Keratinocyte (primary cell): ENCODE measurements at regions not wholly inside any gene's neighbourhood (a gene's known extent, or its start where the extent isn't known, plus 50 kb on each side); places are given as distances from the start of the nearest gene placed in this dataset.
"Not testable (repeated sequence)": the region's sequence is repeated elsewhere in the genome, so short reads cannot be mapped to it uniquely, and the experiment has no call there.

Experiments used
- DNase-seq: peaks from one replicate; pipeline ENCODE4 v3.0.0-alpha.2; 2011; ENCODE audit warnings: low read depth, missing footprints, low spot score
- FAIRE-seq: peaks from 2 replicates; lab custom pipeline; 2011; peaks lifted over from hg19 to GRCh38; lab: Jason Lieb, UNC
- H2AFZ ChIP-seq: 2 replicates; pipeline ENCODE4 v1.6.0; 2012; ENCODE audit warnings: low read length, control low read depth, inconsistent platforms; ENCODE audit not compliant: control insufficient read depth
- H3K27ac ChIP-seq: 2 replicates; pipeline ENCODE4 v1.5.1; 2011; ENCODE audit warnings: low read length; ENCODE audit not compliant: control insufficient read depth, insufficient read depth
- H3K27me3 ChIP-seq: 3 replicates; pipeline ENCODE4 v1.6.0; 2011; ENCODE audit warnings: low read length; ENCODE audit not compliant: control insufficient read depth, insufficient read depth; ENCODE audit errors: extremely low read depth
- H3K36me3 ChIP-seq, 2 experiments: 2 replicates in 1 of 2; 3 replicates in 1 of 2; pipeline ENCODE4 v1.5.1; 2011; ENCODE audit warnings: low read length in 2 of 2, mild to moderate bottlenecking in 1 of 2; ENCODE audit not compliant: control insufficient read depth in 2 of 2, insufficient read depth in 2 of 2; ENCODE audit errors: extremely low read depth in 1 of 2
- H3K4me1 ChIP-seq: 3 replicates; pipeline ENCODE4 v1.5.1; 2011; ENCODE audit warnings: low read length; ENCODE audit not compliant: control insufficient read depth, insufficient read depth; ENCODE audit errors: extremely low read depth
- H3K4me2 ChIP-seq: 3 replicates; pipeline ENCODE4 v1.6.0; 2011; ENCODE audit warnings: low read depth, low read length; ENCODE audit not compliant: control insufficient read depth, insufficient read depth; ENCODE audit errors: extremely low read depth
- H3K4me3 ChIP-seq, 3 experiments: fragments of 200-600 bp in 1 of 3; sonication (generic) in 1 of 3; 2 replicates in 2 of 3; 3 replicates in 1 of 3; pipeline ENCODE4 v1.5.1; 2011 to 2016; ENCODE audit warnings: low read length in 3 of 3, mild to moderate bottlenecking in 3 of 3, control low read depth in 2 of 3, inconsistent platforms in 1 of 3, low read depth in 1 of 3, mixed read lengths in 1 of 3, mixed run types in 1 of 3, moderate library complexity in 1 of 3; ENCODE audit not compliant: control insufficient read depth in 2 of 3, insufficient read depth in 2 of 3; ENCODE audit errors: extremely low read depth in 1 of 3
- H3K79me2 ChIP-seq: 2 replicates; pipeline ENCODE4 v1.6.0; 2012; ENCODE audit warnings: low read length; ENCODE audit not compliant: control insufficient read depth, insufficient read depth
- H3K9ac ChIP-seq: 3 replicates; pipeline ENCODE4 v1.6.0; 2011; ENCODE audit warnings: low read length; ENCODE audit not compliant: control insufficient read depth, insufficient read depth; ENCODE audit errors: extremely low read depth
- H3K9me1 ChIP-seq: 3 replicates; pipeline ENCODE4 v1.6.0; 2011; ENCODE audit warnings: low read length; ENCODE audit not compliant: control insufficient read depth, insufficient read depth; ENCODE audit errors: extremely low read depth
- H3K9me3 ChIP-seq: 2 replicates; pipeline ENCODE4 v1.5.1; 2012; ENCODE audit warnings: low read depth, low read length; ENCODE audit not compliant: control insufficient read depth
- H4K20me1 ChIP-seq: 3 replicates; pipeline ENCODE4 v1.6.0; 2011; ENCODE audit warnings: low read length; ENCODE audit not compliant: control insufficient read depth, insufficient read depth; ENCODE audit errors: extremely low read depth
- dilution Hi-C: fragments of 300-500 bp; cut with MboI; formaldehyde crosslinking; loops from one replicate; pipeline ENCODE4 v1.7.0; 2020; ENCODE audit warnings: low sequenced_read_pairs; ENCODE audit not compliant: extremely low pct_ligation_motif_present

DNA sequence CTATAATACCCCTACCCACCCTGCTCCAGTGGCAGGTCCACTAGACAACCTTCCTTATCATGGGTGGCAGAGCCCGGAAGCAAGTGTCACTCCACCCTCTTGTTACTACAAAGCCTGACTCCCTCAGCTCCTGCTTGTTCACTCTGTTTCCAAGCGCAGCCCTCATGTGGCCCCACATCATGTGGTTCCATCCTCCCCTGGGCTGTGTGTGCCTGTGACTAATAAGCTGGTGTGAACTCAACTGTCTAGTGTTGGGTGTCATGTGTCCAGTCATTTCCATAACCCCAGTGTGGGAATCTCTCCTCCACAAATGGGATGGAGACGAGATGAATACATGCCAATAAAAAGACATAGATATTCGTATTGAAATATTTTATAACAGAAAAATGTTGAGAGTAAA, 87.0 kb downstream of the GOLGA8T start:
- H3K4me2 ChIP-seq, H3K9me1 ChIP-seq, H3K9ac ChIP-seq, H3K9me3 ChIP-seq, H3K4me3 ChIP-seq, H3K27ac ChIP-seq, dilution Hi-C loops, H2AFZ ChIP-seq, H3K79me2 ChIP-seq, H3K27me3 ChIP-seq, DNase-seq, H3K4me1 ChIP-seq, H3K36me3 ChIP-seq, FAIRE-seq, H4K20me1 ChIP-seq: not testable (repeated sequence)

DNA sequence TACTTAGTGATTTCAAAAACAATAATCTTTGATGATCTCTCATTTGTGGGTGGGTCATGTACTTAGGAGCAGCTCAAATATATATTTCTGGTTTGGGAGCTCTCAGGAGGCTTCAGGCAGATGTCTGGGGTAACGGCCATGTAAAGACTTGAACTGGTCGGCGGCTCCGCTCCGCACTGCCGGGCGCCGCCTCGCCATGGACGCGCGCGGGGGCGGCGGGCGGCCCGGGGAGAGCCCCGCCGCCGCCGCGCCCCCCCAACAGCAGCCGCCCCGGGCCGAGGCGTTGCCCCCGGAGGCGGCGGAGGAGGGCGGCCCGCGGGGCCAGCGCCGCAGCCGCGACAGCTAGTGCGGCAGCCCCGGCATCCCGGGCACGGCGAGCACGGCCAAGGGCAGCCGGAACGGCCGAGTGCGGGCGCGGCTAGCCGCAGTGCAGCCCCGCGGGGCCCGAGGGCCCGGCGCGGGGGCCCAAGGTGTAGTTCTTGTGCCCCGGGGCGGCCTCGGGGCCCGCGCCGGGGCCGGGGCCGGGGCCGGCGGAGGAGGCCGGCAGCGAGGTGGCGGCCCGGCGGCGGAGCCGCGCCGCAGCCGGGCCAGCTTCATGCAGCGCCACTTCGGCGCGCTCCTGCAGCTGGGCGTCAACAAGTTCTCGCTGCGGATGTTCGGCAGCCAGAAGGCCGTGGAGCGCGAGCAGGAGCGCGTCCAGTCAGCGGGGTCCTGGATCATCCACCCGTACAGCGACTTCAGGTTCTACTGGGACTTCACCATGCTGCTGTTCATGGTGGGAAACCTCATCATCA, 88.1 kb downstream of the GOLGA8T start:
- H3K9ac ChIP-seq, H3K4me3 ChIP-seq, H3K79me2 ChIP-seq, H3K4me1 ChIP-seq, DNase-seq, H3K27ac ChIP-seq, H4K20me1 ChIP-seq, H3K36me3 ChIP-seq, H3K9me1 ChIP-seq, H3K4me2 ChIP-seq, H3K27me3 ChIP-seq, H3K9me3 ChIP-seq, dilution Hi-C loops, FAIRE-seq, H2AFZ ChIP-seq: not testable (repeated sequence)

DNA sequence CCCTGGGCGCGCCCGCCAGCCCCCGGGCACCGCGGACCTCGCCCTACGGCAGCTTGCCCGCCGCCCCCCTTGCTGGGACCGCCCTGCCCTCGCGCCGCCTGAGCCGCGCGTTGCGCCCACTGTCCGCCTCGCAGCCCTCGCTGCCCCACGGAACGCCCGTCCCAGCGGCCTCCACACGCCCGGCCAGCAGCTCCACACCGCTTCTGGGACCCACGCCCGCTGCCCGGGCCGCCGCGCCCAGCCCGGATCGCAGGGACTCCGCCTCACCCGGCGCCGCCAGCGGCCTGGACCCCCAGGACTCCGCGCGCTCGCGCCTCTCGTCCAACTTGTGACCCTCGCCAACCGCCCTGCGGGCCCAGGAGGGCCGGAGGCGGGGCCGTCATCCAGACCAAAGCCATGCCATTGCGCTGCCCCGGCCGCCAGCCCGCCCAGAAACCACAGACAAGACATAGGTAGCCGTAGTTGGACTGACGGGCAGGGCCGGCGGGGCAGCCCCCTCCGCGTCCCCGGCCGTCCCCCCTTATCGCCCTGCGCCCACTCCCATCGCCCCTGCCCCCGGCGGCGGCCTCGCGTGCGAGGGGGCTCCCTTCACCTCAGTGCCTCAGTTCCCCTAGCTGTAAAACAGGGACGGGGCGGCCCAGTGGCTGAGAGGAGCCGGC, 90.5 kb downstream of the GOLGA8T start:
- dilution Hi-C loops, H3K4me2 ChIP-seq: not testable (repeated sequence)

DNA sequence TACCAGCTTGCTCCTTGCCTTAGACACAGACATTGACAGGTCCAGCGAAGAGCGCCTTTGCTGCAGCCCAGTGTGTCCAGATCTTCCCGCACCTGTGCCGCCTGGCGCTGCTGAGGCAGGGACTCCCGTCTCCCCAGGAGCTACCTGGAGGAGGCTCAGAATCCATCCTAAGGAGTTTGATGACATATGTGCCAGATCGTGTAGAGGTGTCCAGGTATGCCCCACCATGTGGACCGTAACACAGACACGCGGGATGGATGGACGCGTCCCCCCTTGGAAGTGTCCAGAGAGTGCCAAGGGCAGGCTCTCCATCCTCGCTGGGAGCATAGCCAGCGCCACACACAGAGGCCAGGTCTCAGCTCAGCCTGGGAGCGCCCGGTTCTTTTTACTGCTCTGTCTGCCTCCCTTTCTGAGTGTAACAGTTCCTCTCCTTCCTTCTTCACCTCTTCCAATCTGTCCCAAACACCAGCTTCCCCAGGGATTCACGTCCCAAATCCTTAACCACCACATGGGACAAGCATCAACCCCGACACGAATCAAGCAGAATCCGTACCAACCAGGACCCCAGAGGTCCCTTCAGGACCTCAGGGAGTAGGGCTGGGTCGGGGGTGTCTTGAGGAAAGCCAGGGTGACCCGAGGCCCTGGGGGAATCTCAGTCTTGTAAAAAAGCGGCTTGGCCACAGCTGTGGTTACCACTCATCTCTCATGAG, 126.7 kb downstream of the GOLGA8T start:
- H3K79me2 ChIP-seq, H3K27ac ChIP-seq, H3K4me1 ChIP-seq, FAIRE-seq, DNase-seq, H3K4me3 ChIP-seq, H3K4me2 ChIP-seq, dilution Hi-C loops, H3K9me1 ChIP-seq, H3K36me3 ChIP-seq, H3K9me3 ChIP-seq, H4K20me1 ChIP-seq, H3K27me3 ChIP-seq, H3K9ac ChIP-seq, H2AFZ ChIP-seq: not testable (repeated sequence)

More for the DNA sequence above, 90.5 kb downstream of the GOLGA8T start:
- not testable (repeated sequence) for H3K9me1 ChIP-seq, H3K79me2 ChIP-seq, H4K20me1 ChIP-seq, H3K27ac ChIP-seq, H3K9me3 ChIP-seq, FAIRE-seq, H3K4me3 ChIP-seq, H2AFZ ChIP-seq, H3K9ac ChIP-seq, H3K4me1 ChIP-seq, DNase-seq, H3K36me3 ChIP-seq, H3K27me3 ChIP-seq
